HG02852 (cell line): ENCODE measurements at regions not wholly inside any gene's neighbourhood (a gene's known extent, or its start where the extent isn't known, plus 50 kb on each side); places are given as distances from the start of the nearest gene placed in this dataset.

ENCODE experiments used
- ATAC-seq: cut with Tn5 transposase; IDR thresholded peaks from one replicate; pipeline ENCODE4 v1.9.1; 2021; ENCODE audit warnings: mild to moderate bottlenecking, moderate library complexity; ENCODE audit not compliant: unreplicated experiment

- no peak for ATAC-seq
Measured at GRCh38 chr2:204012072-204012653, 75.6 kb downstream of the ICOS start.

DNA sequence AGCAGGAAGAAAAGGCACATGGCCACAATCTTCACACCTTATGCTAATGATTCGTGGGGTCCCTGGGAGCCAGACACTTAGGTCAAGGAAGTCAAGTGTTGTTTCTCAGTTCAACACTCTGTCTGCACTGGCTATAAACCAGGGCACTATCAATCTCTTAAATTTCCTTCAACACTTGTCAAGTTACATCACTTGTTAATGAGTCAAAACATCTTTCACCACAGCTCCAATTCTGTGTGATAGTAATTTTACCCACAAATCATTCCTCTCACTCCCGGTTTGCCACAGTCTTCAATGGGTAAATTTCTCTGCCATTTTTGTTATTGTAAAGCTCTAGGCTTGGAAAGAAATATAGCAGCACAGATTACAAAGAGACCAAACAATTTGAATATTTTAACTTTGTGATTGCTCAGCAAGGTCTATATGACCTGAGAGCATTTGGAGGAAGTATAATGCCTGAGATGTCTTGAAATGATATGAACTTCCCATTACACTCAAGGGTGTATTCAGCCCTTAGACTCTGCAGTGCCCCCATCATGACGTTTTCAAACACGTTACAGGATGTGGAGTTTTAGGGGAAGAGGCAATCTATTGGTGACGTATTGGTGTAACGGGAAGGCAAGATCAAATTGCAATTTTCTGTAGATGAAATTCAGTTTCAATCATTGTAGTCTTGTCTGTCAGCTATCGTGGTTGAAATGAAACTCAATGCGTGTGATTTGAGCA, 78.7 kb downstream of the ICOS start:
- no peak for ATAC-seq

DNA sequence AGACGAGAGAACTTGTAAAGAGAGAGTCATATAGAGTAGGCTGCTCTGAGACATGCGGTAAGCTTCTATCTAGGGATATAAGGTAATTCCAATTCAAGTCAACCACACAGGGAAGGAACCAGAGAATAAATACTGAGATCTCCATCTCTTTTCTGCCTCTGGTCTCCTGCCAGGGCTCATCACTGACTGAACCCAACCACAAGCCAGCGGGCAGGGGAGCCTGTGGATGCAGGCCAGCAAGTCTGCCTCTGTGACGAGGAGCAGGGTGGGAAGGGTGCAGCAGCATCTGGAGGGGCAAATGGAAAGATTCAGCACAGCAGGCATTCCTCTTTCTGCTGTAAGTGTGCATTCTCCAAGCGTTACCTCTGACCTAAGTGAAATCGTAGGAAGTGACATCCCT, 82.2 kb downstream of the ICOS start:
- no peak for ATAC-seq

GRCh38 chr2:204019572-204020501, 83.3 kb downstream of the ICOS start:
- ATAC-seq = no peak

DNA sequence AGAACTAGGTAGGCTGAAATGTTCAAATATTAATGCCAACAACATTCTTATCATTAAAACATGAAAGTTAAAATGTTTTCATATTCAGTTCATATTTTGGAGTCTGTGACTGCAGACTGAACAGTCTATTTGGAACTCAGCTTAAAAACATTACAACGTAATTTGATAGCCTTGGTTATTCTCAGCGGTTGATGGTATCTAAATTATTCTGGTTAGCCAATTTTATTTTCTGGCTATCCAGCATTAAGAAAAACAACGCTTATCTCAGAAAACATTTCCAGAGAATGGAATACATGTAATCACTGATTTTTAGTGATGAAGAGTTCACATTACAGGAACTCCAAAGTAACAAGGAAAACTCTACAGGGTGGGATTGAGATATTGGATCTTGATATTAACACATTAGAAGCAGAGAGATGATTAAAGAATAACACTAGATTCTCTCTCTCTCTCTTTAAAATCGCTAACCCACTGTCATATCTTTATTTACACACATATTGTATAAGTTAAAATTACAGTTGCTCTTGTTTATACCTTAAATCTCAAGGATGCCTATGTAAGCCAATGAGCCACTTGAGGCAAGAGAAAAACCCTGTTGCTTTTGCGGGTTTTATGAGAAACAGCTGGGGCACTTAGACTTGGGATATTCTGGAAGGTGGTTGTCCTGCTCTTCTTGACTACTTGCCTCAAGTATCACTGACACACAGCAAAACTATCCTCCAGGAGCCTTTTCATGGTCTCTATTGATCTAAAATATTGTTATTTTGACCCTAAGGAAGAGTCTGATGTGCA, 84.9 kb downstream of the ICOS start:
- no peak for ATAC-seq

GRCh38 chr2:204022550-204022949, 86.0 kb downstream of the ICOS start:
- ATAC-seq = no peak

GRCh38 chr2:204023088-204023487, 86.5 kb downstream of the ICOS start:
- ATAC-seq = no peak

GRCh38 chr2:204024503-204024902, 87.9 kb downstream of the ICOS start:
- ATAC-seq = no peak

DNA sequence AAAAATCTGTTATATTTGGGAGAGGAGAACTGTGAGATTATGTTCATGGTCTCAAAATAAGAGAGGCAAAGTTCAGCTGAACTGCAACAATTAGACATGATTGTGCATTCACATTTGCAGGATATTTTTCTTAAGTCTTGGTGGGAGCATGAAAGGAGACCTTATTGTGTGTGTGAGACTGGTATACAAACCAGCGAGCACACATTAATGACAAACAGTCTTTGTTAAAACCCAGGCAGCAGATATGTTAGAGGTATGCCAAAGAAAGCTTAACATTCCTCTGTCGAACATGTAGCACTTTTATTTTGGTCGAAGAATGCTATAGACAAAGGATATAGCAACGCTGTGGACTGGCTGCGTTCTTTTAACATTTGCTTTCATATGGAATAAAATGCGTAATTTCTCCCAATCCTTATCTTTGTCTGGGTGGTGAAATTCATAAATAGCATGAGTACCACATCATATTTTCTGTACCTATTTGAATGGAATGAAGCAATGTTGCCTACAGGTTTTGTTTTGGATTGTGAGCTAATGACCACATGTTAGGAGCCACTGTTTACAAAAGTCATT, 88.4 kb downstream of the ICOS start:
- ATAC-seq = no peak

GRCh38 chr2:204026294-204026693, 89.7 kb downstream of the ICOS start:
- no peak for ATAC-seq

- peak; percentile 81 for ATAC-seq
Measured at GRCh38 chr2:204027091-204027490, 90.5 kb downstream of the ICOS start.

DNA sequence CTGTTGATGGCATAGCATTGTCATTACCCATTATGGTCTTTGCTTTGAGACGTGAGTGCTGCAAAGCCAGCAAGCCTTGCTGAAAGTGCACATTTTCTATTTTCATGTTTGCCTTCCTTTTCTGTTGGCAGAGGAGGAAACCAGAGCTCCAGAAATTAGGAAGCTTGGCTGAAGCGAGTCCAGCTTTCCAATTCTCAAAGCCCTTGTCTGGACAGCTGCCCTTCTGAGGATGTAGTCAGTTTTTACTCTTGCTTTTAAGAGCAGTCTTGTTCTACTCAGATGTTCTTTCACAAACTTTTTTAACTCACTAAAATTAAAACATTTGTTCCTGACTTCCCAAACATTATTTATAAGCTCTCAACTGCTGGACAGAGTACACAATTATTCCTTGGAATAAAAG, 93.8 kb downstream of the ICOS start:
- no peak for ATAC-seq

DNA sequence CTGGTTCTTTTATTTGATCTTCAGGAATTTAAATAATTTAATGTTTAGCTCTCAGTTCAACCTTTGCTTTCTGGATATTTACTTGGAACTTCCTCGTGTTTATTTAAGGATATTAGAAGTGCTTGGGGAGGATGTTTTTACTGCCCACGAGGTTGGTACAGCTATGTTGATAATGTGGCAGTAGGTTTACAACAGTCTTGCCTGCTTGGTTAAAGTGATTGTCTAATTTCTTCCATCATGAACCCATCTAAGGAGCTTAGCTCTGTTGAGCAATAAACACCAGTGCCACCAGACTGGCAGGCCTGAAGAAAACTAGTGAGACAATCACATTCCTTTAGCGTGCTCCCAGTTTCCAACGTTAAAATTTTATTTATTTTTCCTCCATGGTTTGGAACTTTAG, 94.5 kb downstream of the ICOS start:
- no peak for ATAC-seq

DNA sequence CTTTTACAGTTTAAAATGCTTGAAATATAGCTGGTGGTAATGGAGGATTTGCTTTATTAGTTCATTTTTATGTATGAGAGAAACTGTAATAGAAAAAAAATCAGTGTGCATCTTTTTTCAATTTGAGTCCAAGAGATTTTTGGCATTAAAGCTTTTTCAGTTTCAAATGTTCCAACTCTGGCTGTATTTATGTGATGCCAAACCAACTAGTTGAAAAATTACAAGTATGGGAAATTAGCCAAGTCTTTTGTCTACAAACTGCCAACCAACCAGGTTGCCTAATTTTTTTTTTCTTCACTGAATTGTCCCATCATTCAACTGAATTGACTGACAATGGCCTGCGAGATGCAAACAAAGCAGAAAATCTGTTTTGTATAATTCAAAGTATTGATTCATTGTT, 95.7 kb downstream of the ICOS start:
- ATAC-seq = no peak

- no peak for ATAC-seq
Measured at GRCh38 chr2:204033611-204034495, 97.3 kb downstream of the ICOS start.

GRCh38 chr2:204036706-204037105, 100.1 kb downstream of the ICOS start:
- ATAC-seq = no peak

DNA sequence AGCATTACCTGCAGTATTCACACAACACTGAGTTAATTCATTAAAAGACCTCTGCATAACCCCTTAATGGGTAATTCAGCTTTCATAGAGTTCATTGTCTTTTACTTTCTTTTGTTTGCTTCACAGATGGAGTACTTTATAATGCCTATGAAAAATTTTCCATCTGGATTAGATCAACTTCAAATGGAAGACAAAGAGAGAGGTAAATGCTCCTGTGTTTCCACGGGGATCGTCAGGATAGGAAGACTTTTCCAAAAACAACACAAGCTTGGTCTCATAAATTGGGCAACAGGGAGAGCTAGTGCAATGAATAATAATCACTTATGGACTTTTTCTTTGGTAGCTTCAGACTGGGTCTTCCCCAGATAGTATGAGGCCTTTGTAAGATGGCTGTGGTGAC, 100.7 kb downstream of the ICOS start:
- no peak for ATAC-seq

- ATAC-seq = no peak
Measured at GRCh38 chr2:204039298-204039838, 102.8 kb downstream of the ICOS start.

GRCh38 chr2:204040016-204040415, 103.5 kb downstream of the ICOS start:
- ATAC-seq = no peak
